KMS-11 (cell line): ENCODE measurements at regions not wholly inside any gene's neighbourhood (a gene's known extent, or its start where the extent isn't known, plus 50 kb on each side); places are given as distances from the start of the nearest gene placed in this dataset.

ENCODE experiments used
- H2AFZ ChIP-seq: fragments of 200-600 bp; sonication (generic); 2 replicates; pipeline ENCODE4 v1.6.1; 2016; ENCODE audit warnings: antibody characterized with exemption, mixed run types, low read depth
- H3K27ac ChIP-seq: fragments of 200-600 bp; sonication (generic); 2 replicates; pipeline ENCODE4 v1.6.1; 2016; ENCODE audit warnings: mild to moderate bottlenecking, mixed run types
- H3K27me3 ChIP-seq: fragments of 200-600 bp; sonication (generic); 2 replicates; pipeline ENCODE4 v1.6.1; 2017; ENCODE audit warnings: mild to moderate bottlenecking, low read depth, mixed run types, moderate library complexity; ENCODE audit not compliant: insufficient read depth
- H3K36me3 ChIP-seq: fragments of 200-600 bp; sonication (generic); 2 replicates; pipeline ENCODE4 v1.6.1; 2017; ENCODE audit warnings: mild to moderate bottlenecking, mixed run types; ENCODE audit not compliant: insufficient read depth
- H3K4me1 ChIP-seq: fragments of 200-600 bp; sonication (generic); 2 replicates; pipeline ENCODE4 v1.6.1; 2016; ENCODE audit warnings: mild to moderate bottlenecking, low read depth, mixed run types; ENCODE audit not compliant: poor library complexity, severe bottlenecking
- H3K4me2 ChIP-seq: fragments of 200-600 bp; sonication (generic); 2 replicates; pipeline ENCODE4 v1.7.0; 2016; ENCODE audit warnings: mild to moderate bottlenecking, mixed run types
- H3K4me3 ChIP-seq: fragments of 200-600 bp; sonication (generic); IDR thresholded peaks from 2 replicates; pipeline ENCODE4 v1.6.1; 2017; ENCODE audit warnings: low read depth, low read length, mixed read lengths; ENCODE audit not compliant: insufficient read depth
- H3K79me2 ChIP-seq: fragments of 200-600 bp; sonication (generic); 2 replicates; pipeline ENCODE4 v1.6.1; 2016; ENCODE audit warnings: low read depth, mixed run types; ENCODE audit not compliant: insufficient read depth
- H3K9ac ChIP-seq: fragments of 200-600 bp; sonication (generic); 2 replicates; pipeline ENCODE4 v1.6.1; 2016; ENCODE audit warnings: mild to moderate bottlenecking, mixed run types
- H4K20me1 ChIP-seq: fragments of 200-600 bp; sonication (generic); 2 replicates; pipeline ENCODE4 v1.6.1; 2016; ENCODE audit warnings: mild to moderate bottlenecking, mixed run types; ENCODE audit not compliant: insufficient read depth
- TF ChIP-seq, protein P1 (sequence below): fragments of 200-600 bp; sonication (generic); conservative IDR thresholded peaks from 2 replicates; pipeline ENCODE4 v1.6.1; 2017; ENCODE audit warnings: low read depth, mild to moderate bottlenecking, antibody characterized with exemption, low read length, moderate library complexity, mixed read lengths

DNA sequence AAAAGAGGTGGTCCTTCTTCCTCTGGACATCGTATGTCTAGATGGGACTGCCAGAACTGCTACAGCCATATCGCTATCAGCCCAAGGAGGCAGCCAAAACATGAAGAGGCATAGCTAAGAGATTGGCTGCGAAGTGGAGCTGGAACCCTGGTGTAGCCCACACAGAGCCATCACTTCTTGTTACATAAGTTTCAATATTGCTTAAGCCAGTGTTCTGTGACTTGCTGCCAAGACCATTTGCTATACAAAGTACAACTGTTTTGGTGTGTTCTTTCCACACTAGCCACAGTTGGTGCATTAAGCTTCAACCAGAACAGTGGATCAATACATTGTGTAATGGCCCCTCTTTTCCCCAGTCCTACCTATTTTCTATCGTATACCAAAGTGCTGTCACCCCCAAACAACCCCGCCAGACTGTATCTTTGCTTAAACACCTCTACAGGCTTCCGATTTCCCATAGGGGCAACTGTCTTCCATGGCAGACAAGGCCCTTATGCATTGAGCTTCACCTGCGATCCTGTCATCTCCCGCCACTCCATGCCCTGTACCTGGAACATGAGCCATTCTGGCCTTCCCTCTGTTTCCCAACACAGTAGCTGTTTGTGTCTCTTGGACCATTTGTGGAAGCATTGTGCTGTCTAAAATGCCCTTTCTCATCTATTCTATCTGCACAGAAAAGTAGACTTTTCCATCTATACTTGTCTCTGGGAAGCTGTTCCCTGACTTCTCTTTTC lies 241.8 kb downstream of the TTLL7 start:
- Histone ChIP-seq H3K9ac (no peak overlapping the region), H3K27ac (no peak overlapping the region), H3K4me1 (no peaks in the 10 kb centered on the region), H2AFZ (no peak overlapping the region), H3K27me3 (no peaks in the 10 kb centered on the region), H4K20me1 (no peaks in the 10 kb centered on the region), H3K36me3 (no peaks in the 10 kb centered on the region), H3K79me2 (no peaks in the 10 kb centered on the region), H3K4me2 (no peak overlapping the region), H3K4me3 (no peak overlapping the region)
- TF ChIP-seq, protein P1, sequence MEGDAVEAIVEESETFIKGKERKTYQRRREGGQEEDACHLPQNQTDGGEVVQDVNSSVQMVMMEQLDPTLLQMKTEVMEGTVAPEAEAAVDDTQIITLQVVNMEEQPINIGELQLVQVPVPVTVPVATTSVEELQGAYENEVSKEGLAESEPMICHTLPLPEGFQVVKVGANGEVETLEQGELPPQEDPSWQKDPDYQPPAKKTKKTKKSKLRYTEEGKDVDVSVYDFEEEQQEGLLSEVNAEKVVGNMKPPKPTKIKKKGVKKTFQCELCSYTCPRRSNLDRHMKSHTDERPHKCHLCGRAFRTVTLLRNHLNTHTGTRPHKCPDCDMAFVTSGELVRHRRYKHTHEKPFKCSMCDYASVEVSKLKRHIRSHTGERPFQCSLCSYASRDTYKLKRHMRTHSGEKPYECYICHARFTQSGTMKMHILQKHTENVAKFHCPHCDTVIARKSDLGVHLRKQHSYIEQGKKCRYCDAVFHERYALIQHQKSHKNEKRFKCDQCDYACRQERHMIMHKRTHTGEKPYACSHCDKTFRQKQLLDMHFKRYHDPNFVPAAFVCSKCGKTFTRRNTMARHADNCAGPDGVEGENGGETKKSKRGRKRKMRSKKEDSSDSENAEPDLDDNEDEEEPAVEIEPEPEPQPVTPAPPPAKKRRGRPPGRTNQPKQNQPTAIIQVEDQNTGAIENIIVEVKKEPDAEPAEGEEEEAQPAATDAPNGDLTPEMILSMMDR = no peak

DNA sequence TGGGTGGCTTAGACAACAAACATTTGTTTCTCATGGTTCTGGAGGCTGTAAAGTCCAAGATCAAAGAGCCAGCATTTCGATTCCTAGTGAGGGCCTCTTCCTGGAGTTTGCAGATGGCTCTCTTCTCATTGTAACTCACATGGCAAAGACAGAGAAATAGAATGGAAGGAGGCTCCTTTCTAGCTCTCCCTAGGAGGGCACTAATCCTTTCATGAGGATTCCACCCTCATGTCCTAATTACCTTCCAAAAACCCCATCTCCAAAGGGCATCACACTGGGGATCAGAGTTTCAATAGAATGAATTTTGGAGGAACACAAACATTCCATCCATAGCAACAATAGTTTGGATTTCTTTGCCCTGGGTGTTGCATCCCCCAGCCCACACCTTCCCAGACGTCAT lies 247.3 kb downstream of the TTLL7 start:
- H3K36me3 ChIP-seq = no peaks in the 10 kb centered on the region
- TF ChIP-seq, protein P1 = no peak
- H3K4me2 ChIP-seq = no peak overlapping the region
- H3K27ac ChIP-seq = no peak overlapping the region
- H3K79me2 ChIP-seq = no peaks in the 10 kb centered on the region
- H3K4me1 ChIP-seq = no peaks in the 10 kb centered on the region
- no peaks in the 10 kb centered on the region for H3K27me3 ChIP-seq
- H4K20me1 ChIP-seq = no peaks in the 10 kb centered on the region
- no peak overlapping the region for H3K4me3 ChIP-seq
- no peak overlapping the region for H3K9ac ChIP-seq
- H2AFZ ChIP-seq = no peak overlapping the region

DNA sequence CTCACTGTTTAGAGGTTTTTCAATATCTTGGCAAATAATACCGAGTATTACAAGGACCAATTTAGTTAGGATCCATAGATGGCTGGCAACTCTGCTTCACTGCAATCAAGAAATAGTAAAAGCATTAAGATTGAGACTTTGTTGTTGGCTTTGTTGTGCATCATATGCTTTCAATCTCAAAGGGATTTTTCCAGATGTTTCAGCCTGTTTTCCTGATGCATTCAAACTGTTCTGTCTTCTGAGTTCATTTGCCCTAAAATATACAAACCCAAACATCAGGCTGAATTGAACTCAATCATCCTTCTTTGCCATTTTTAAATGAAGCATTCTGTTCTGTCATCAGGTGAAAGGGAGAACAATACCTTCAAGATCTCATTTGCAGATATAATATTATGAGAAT lies 248.7 kb downstream of the TTLL7 start:
- H3K27me3 ChIP-seq = no peaks in the 10 kb centered on the region
- no peak overlapping the region for H2AFZ ChIP-seq
- H3K27ac ChIP-seq = no peak overlapping the region
- H3K79me2 ChIP-seq = no peaks in the 10 kb centered on the region
- no peaks in the 10 kb centered on the region for H3K36me3 ChIP-seq
- H3K4me2 ChIP-seq = no peak overlapping the region
- no peaks in the 10 kb centered on the region for H3K4me1 ChIP-seq
- no peaks in the 10 kb centered on the region for H4K20me1 ChIP-seq
- H3K9ac ChIP-seq = no peak overlapping the region
- H3K4me3 ChIP-seq = no peak overlapping the region
- TF ChIP-seq, protein P1 = no peak

DNA sequence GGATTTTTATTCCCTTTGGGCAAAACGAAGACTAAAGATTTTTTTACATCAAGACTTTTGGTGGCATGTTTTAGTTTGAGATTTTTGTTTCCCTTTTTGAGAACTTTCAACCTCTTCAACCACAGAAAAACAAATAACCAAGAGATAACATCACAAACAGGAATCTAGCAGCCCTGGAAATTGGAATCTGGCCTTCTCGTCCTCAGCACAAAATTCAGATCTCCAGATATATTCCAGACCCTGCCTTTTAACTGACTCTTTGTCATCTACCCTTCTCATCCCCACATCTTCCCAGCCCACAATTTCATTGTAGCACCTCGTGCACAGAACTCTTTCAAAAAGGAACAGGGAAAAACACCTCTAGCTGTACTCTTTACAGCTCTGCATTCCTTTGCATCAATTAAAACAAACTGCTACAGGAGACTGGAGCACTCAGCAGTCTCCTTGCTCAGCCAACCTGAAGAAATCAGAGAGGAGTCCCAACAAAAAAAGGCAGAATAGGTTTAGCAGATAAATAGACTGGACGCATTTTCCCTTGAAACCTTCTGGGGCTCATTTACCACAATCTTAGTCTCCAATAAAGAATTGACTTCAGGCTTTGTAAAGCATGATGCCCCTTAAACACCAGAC lies 251.0 kb downstream of the TTLL7 start:
- Histone ChIP-seq H3K9ac (no peak overlapping the region), H3K4me3 (no peak overlapping the region), H3K36me3 (no peaks in the 10 kb centered on the region), H3K4me2 (no peak overlapping the region), H3K79me2 (no peaks in the 10 kb centered on the region), H3K27me3 (no peaks in the 10 kb centered on the region), H3K27ac (no peak overlapping the region), H4K20me1 (no peaks in the 10 kb centered on the region), H3K4me1 (no peaks in the 10 kb centered on the region), H2AFZ (no peak overlapping the region)
- TF ChIP-seq, protein P1 = no peak
